Endothelial cell of umbilical vein (primary cell): ENCODE measurements at regions not wholly inside any gene's neighbourhood (a gene's known extent, or its start where the extent isn't known, plus 50 kb on each side); places are given as distances from the start of the nearest gene placed in this dataset.

ENCODE experiments used
- BruUV-seq: library from RNA; stranded (reverse); fragments of 400-500 nt; replicated peaks from 2 replicates; lab custom pipeline; 2021; lab: Mats Ljungman, UMichigan
- CTCF ChIA-PET: fragments of 300-600, 350-600 bp; sonication (Branson Sonifier 250); formaldehyde crosslinking; loops from one replicate; lab custom pipeline; 2021; ENCODE audit warnings: antibody characterized with exemption, inconsistent platforms; lab: Charles Lee
- POLR2A ChIA-PET: fragments of 300-600, 350-600 bp; sonication (Branson Sonifier 250); formaldehyde crosslinking; loops from one replicate; lab custom pipeline; 2021; ENCODE audit warnings: antibody characterized with exemption, inconsistent platforms; lab: Charles Lee
- DNase-seq: peaks from one replicate; pipeline ENCODE4 v3.0.0-alpha.2; 2011; ENCODE audit warnings: low read depth, low spot score
- FAIRE-seq: peaks from 2 replicates; lab custom pipeline; 2011; peaks lifted over from hg19 to GRCh38; lab: Jason Lieb, UNC
- H2AFZ ChIP-seq: 2 replicates; pipeline ENCODE4 v1.6.0; 2012; ENCODE audit warnings: low read depth, low read length, control low read depth, inconsistent platforms
- H3K27ac ChIP-seq: 2 replicates; pipeline ENCODE4 v1.5.1; 2011; ENCODE audit warnings: low read depth, mild to moderate bottlenecking, control low read depth, low read length, moderate library complexity; ENCODE audit not compliant: insufficient read depth
- H3K27me3 ChIP-seq, 2 experiments: 2 replicates each; pipeline versions ENCODE4 v1.6.0 to v1.6.1; 2011; ENCODE audit warnings: low read length in 2 of 2, mixed read lengths in 1 of 2; ENCODE audit not compliant: control insufficient read depth in 2 of 2, insufficient read depth in 2 of 2
- H3K36me3 ChIP-seq, 2 experiments: 2 replicates in 1 of 2; 3 replicates in 1 of 2; pipeline ENCODE4 v1.5.1; 2011; ENCODE audit warnings: low read length in 2 of 2, mild to moderate bottlenecking in 1 of 2, moderate library complexity in 1 of 2; ENCODE audit not compliant: control insufficient read depth in 2 of 2, insufficient read depth in 2 of 2; ENCODE audit errors: extremely low read depth in 1 of 2
- H3K4me1 ChIP-seq: 3 replicates; pipeline ENCODE4 v1.5.1; 2011; ENCODE audit warnings: mild to moderate bottlenecking, low read length; ENCODE audit not compliant: control insufficient read depth, insufficient read depth; ENCODE audit errors: extremely low read depth
- H3K4me2 ChIP-seq: 2 replicates; pipeline ENCODE4 v1.6.1; 2011; ENCODE audit warnings: low read length, control low read depth, mixed read lengths; ENCODE audit not compliant: insufficient read depth
- H3K4me3 ChIP-seq, 3 experiments: fragments of 200-600 bp in 1 of 3; sonication (generic), shearing (Covaris generic) in 1 of 3; replicated peaks in 1 of 3; 2 replicates each; pipeline ENCODE4 v1.5.1; 2011 to 2016; ENCODE audit warnings: control low read depth in 3 of 3, low read length in 3 of 3, mild to moderate bottlenecking in 2 of 3, inconsistent platforms in 1 of 3, low read depth in 1 of 3, moderate library complexity in 1 of 3; ENCODE audit not compliant: insufficient read depth in 1 of 3
- H3K79me2 ChIP-seq: 2 replicates; pipeline ENCODE4 v1.6.0; 2012; ENCODE audit warnings: low read length, inconsistent platforms; ENCODE audit not compliant: control insufficient read depth, insufficient read depth
- H3K9ac ChIP-seq: replicated peaks from 2 replicates; pipeline ENCODE3; 2011; ENCODE audit warnings: low read length, control low read depth; ENCODE audit not compliant: insufficient read depth; ENCODE audit errors: extremely low read depth
- H3K9me1 ChIP-seq: replicated peaks from 3 replicates; pipeline ENCODE4 v1.6.0; 2011; ENCODE audit warnings: mild to moderate bottlenecking, low read length; ENCODE audit not compliant: control insufficient read depth, insufficient read depth; ENCODE audit errors: extremely low read depth
- H3K9me3 ChIP-seq: replicated peaks from 2 replicates; pipeline ENCODE4 v1.5.1; 2012; ENCODE audit warnings: low read length, inconsistent platforms; ENCODE audit not compliant: control insufficient read depth, insufficient read depth
- H4K20me1 ChIP-seq: replicated peaks from 2 replicates; pipeline ENCODE3; 2011; ENCODE audit warnings: mild to moderate bottlenecking, low read length; ENCODE audit not compliant: control insufficient read depth, insufficient read depth; ENCODE audit errors: extremely low read depth
- EZH2 ChIP-seq: IDR thresholded peaks from 2 replicates; pipeline ENCODE4 v1.6.1; 2012; ENCODE audit warnings: borderline replicate concordance, low read depth, mild to moderate bottlenecking, moderate library complexity, low read length, inconsistent platforms; ENCODE audit not compliant: severe bottlenecking
- FOS ChIP-seq: IDR thresholded peaks from 2 replicates; pipeline ENCODE4 v1.6.1; 2011; ENCODE audit warnings: mild to moderate bottlenecking, low read length, moderate library complexity, borderline replicate concordance; ENCODE audit not compliant: insufficient read depth
- GATA2 ChIP-seq: IDR thresholded peaks from 2 replicates; pipeline ENCODE4 v1.7.0; 2011; ENCODE audit warnings: low read depth, mild to moderate bottlenecking, moderate library complexity, mixed read lengths, low read length; ENCODE audit not compliant: insufficient read length, insufficient read depth
- JUN ChIP-seq: IDR thresholded peaks from 2 replicates; pipeline ENCODE4 v1.6.1; 2011; ENCODE audit warnings: borderline replicate concordance, low read depth; ENCODE audit not compliant: insufficient read length, insufficient read depth
- MYC ChIP-seq: IDR thresholded peaks from one replicate; pipeline ENCODE4 v1.6.1; 2011; ENCODE audit warnings: mild to moderate bottlenecking, low read depth, low read length
- POLR2A ChIP-seq: IDR thresholded peaks from 2 replicates; pipeline ENCODE4 v1.6.1; 2012; ENCODE audit warnings: low read depth, mild to moderate bottlenecking, control low read depth, low read length
- POLR2AphosphoS5 ChIP-seq: IDR thresholded peaks from 2 replicates; pipeline ENCODE4 v1.6.1; 2012; ENCODE audit warnings: low read depth, mild to moderate bottlenecking, control low read depth, low read length, moderate library complexity; ENCODE audit not compliant: insufficient read depth
- dilution Hi-C: fragments of 300-500 bp; cut with MboI; formaldehyde crosslinking; loops from one replicate; pipeline ENCODE4 v1.15.0; 2019; ENCODE audit warnings: low sequenced_read_pairs; ENCODE audit not compliant: extremely low pct_ligation_motif_present
- intact Hi-C: fragments of 100-400 bp; cut with micrococcal nuclease; formaldehyde crosslinking; loops from one replicate; pipeline ENCODE4 v1.10.0; 2022
- TF ChIP-seq, protein P1 (sequence below): IDR thresholded peaks from 2 replicates; pipeline ENCODE4 v1.6.1; 2011; ENCODE audit not compliant: insufficient read depth, insufficient read length
- TF ChIP-seq, protein P2 (sequence below), 2 donors: IDR thresholded peaks; 1 replicate in 1 of 2; 2 replicates in 1 of 2; pipeline ENCODE4 v1.5.1; 2011; ENCODE audit warnings: low read length in 2 of 2, mild to moderate bottlenecking in 2 of 2, moderate library complexity in 2 of 2, control low read depth in 1 of 2, inconsistent platforms in 1 of 2, low read depth in 1 of 2; ENCODE audit not compliant: insufficient read depth in 1 of 2; ENCODE audit errors: extremely low read depth in 1 of 2

DNA sequence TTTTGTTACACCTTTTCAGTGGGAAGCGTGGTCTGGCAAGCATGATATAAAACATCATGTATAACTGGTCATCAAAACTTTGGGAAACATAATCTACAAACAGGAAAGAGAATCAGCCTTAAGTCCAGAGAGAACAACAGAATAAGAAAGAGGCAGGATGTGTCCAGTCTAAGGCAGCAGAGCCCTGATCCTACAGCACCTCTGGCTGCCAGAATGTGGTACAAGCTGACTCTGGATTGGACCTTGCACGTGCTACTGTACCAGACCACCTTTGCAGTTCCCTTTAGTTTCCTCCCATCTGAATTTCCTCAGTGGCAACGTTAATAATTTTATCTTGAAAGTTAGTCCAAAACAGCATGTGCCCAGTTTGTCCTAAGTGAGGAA lies 824.6 kb upstream of the IGFBP3 start:
- Histone ChIP-seq H3K4me1 (peaks cover 24% of the 10 kb centered on the region), H2AFZ (peak overlapping the region; percentile 4), H3K79me2 (no peaks in the 10 kb centered on the region), H3K4me2 (peak overlapping the region; percentile 33), H3K36me3 (no peaks in the 10 kb centered on the region), H4K20me1 (no peaks in the 10 kb centered on the region), H3K27ac (no peak overlapping the region), H3K9me3 (no peaks in the 10 kb centered on the region), H3K9me1 (no peaks in the 10 kb centered on the region), H3K9ac (no peak overlapping the region), H3K27me3 (no peaks in the 10 kb centered on the region), H3K4me3 (no peak overlapping the region)
- no TSS peak for BruUV-seq
- dilution Hi-C loops (no loop called here), intact Hi-C loops (no loop called here)
- FAIRE-seq (peak; percentile 77), DNase-seq (peak; percentile 50)
- POLR2A ChIA-PET = no interaction called here
- CTCF ChIA-PET = no interaction called here
- TF ChIP-seq JUN (no peak), MYC (no peak), POLR2AphosphoS5 (no peak), POLR2A (no peak), FOS (no peak), GATA2 (no peak), EZH2 (no peak)
- TF ChIP-seq, protein P1, sequence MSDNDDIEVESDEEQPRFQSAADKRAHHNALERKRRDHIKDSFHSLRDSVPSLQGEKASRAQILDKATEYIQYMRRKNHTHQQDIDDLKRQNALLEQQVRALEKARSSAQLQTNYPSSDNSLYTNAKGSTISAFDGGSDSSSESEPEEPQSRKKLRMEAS = no peak
- TF ChIP-seq, protein P2, sequence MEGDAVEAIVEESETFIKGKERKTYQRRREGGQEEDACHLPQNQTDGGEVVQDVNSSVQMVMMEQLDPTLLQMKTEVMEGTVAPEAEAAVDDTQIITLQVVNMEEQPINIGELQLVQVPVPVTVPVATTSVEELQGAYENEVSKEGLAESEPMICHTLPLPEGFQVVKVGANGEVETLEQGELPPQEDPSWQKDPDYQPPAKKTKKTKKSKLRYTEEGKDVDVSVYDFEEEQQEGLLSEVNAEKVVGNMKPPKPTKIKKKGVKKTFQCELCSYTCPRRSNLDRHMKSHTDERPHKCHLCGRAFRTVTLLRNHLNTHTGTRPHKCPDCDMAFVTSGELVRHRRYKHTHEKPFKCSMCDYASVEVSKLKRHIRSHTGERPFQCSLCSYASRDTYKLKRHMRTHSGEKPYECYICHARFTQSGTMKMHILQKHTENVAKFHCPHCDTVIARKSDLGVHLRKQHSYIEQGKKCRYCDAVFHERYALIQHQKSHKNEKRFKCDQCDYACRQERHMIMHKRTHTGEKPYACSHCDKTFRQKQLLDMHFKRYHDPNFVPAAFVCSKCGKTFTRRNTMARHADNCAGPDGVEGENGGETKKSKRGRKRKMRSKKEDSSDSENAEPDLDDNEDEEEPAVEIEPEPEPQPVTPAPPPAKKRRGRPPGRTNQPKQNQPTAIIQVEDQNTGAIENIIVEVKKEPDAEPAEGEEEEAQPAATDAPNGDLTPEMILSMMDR (IDR thresholded peaks at IDR 0.05; ENCODE audit: extremely low read depth in 1 of 2, insufficient read depth in 1 of 2, low read depth in 1 of 2, low read length in 2 of 2) = peak in 1 of 2 donors; percentile 21
